ENCODE measurements at regions not wholly inside any gene's neighbourhood (a gene's known extent, or its start where the extent isn't known, plus 50 kb on each side); places are given as distances from the start of the nearest gene placed in this dataset.
"Not testable (repeated sequence)": the region's sequence is repeated elsewhere in the genome, so short reads cannot be mapped to it uniquely, and the experiment has no call there.

- TF ChIP-seq CTCF (conservative IDR thresholded peaks at IDR 0.05; ENCODE audit: low read length); EZH2phosphoT487 (IDR thresholded peaks at IDR 0.05; ENCODE audit: borderline replicate concordance, low read depth, low read length): not testable (repeated sequence)
Measured at GRCh38 chr6:1478163-1478826, 88.9 kb downstream of the FOXF2 start.
